ENCODE measurements at regions not wholly inside any gene's neighbourhood (a gene's known extent, or its start where the extent isn't known, plus 50 kb on each side); places are given as distances from the start of the nearest gene placed in this dataset.
"Not testable (repeated sequence)": the region's sequence is repeated elsewhere in the genome, so short reads cannot be mapped to it uniquely, and the experiment has no call there.

- not testable (repeated sequence) for H3K27ac ChIP-seq (ENCODE audit: low read length); H3F3A ChIP-seq (ENCODE audit: insufficient read depth, low read length, poor library complexity, severe bottlenecking); H4K20me1 ChIP-seq (ENCODE audit: insufficient read depth); H3K9ac ChIP-seq (ENCODE audit: low read length); H3K4me3 ChIP-seq (ENCODE audit: low read length); H2AFZ ChIP-seq (ENCODE audit: low read depth, low read length); H3K36me3 ChIP-seq (ENCODE audit: insufficient read depth, low read length); H3K27me3 ChIP-seq (ENCODE audit: insufficient read depth, low read depth, low read length); H3K4me2 ChIP-seq (ENCODE audit: low read length); H3K9me2 ChIP-seq (ENCODE audit: insufficient read depth, low read length); H3K9me3 ChIP-seq (ENCODE audit: low read length); H3K79me2 ChIP-seq (replicated peaks; ENCODE audit: insufficient read depth, low read length)
Observed at GRCh38 chr6:26859067-26859770, 199.7 kb upstream of the ZNF322 start.

- H3K9me2 ChIP-seq (ENCODE audit: insufficient read depth, low read length); H3K9me3 ChIP-seq (ENCODE audit: low read length); H4K20me1 ChIP-seq (ENCODE audit: insufficient read depth); H3K27me3 ChIP-seq (ENCODE audit: insufficient read depth, low read depth, low read length); H3K4me3 ChIP-seq (ENCODE audit: low read length); H3K36me3 ChIP-seq (ENCODE audit: insufficient read depth, low read length); H3K4me2 ChIP-seq (ENCODE audit: low read length); H3K9ac ChIP-seq (ENCODE audit: low read length); H3K79me2 ChIP-seq (replicated peaks; ENCODE audit: insufficient read depth, low read length); H3K27ac ChIP-seq (ENCODE audit: low read length); H2AFZ ChIP-seq (ENCODE audit: low read depth, low read length); H3F3A ChIP-seq (ENCODE audit: insufficient read depth, low read length, poor library complexity, severe bottlenecking): not testable (repeated sequence)
Observed at GRCh38 chr6:26859771-26860163, 200.2 kb upstream of the ZNF322 start.

GRCh38 chr6:26861913-26862312, 202.4 kb upstream of the ZNF322 start:
- H4K20me1 ChIP-seq (ENCODE audit: insufficient read depth); H3K36me3 ChIP-seq (ENCODE audit: insufficient read depth, low read length); H3K9ac ChIP-seq (ENCODE audit: low read length); H3K27me3 ChIP-seq (ENCODE audit: insufficient read depth, low read depth, low read length); H3K4me2 ChIP-seq (ENCODE audit: low read length); H3F3A ChIP-seq (ENCODE audit: insufficient read depth, low read length, poor library complexity, severe bottlenecking); H3K9me3 ChIP-seq (ENCODE audit: low read length); H3K79me2 ChIP-seq (replicated peaks; ENCODE audit: insufficient read depth, low read length); H2AFZ ChIP-seq (ENCODE audit: low read depth, low read length); H3K27ac ChIP-seq (ENCODE audit: low read length); H3K4me3 ChIP-seq (ENCODE audit: low read length); H3K9me2 ChIP-seq (ENCODE audit: insufficient read depth, low read length): not testable (repeated sequence)

- H3K9me3 ChIP-seq (ENCODE audit: low read length); H3K27ac ChIP-seq (ENCODE audit: low read length): not testable (repeated sequence)
Observed at GRCh38 chr6:26863641-26864040, 204.1 kb upstream of the ZNF322 start.

GRCh38 chr6:26898785-26899184, 239.2 kb upstream of the ZNF322 start:
- not testable (repeated sequence) for H2AFZ ChIP-seq (ENCODE audit: low read depth, low read length); H4K20me1 ChIP-seq (ENCODE audit: insufficient read depth)

More at GRCh38 chr6:26863641-26864040, 204.1 kb upstream of the ZNF322 start:
- H3K36me3 ChIP-seq (ENCODE audit: insufficient read depth, low read length); H3K79me2 ChIP-seq (replicated peaks; ENCODE audit: insufficient read depth, low read length); H3K9ac ChIP-seq (ENCODE audit: low read length); H3F3A ChIP-seq (ENCODE audit: insufficient read depth, low read length, poor library complexity, severe bottlenecking); H3K4me3 ChIP-seq (ENCODE audit: low read length); H3K9me2 ChIP-seq (ENCODE audit: insufficient read depth, low read length); H3K27me3 ChIP-seq (ENCODE audit: insufficient read depth, low read depth, low read length); H4K20me1 ChIP-seq (ENCODE audit: insufficient read depth); H2AFZ ChIP-seq (ENCODE audit: low read depth, low read length); H3K4me2 ChIP-seq (ENCODE audit: low read length): not testable (repeated sequence)

GRCh38 chr6:26924206-26924605, 264.7 kb upstream of the ZNF322 start:
- not testable (repeated sequence) for H3K4me3 ChIP-seq (ENCODE audit: low read length); H3K79me2 ChIP-seq (replicated peaks; ENCODE audit: insufficient read depth, low read length); H3K4me2 ChIP-seq (ENCODE audit: low read length)

More at GRCh38 chr6:26898785-26899184, 239.2 kb upstream of the ZNF322 start:
- not testable (repeated sequence) for H3K9me2 ChIP-seq (ENCODE audit: insufficient read depth, low read length); H3K36me3 ChIP-seq (ENCODE audit: insufficient read depth, low read length); H3K9me3 ChIP-seq (ENCODE audit: low read length); H3F3A ChIP-seq (ENCODE audit: insufficient read depth, low read length, poor library complexity, severe bottlenecking); H3K27ac ChIP-seq (ENCODE audit: low read length); H3K4me2 ChIP-seq (ENCODE audit: low read length); H3K4me3 ChIP-seq (ENCODE audit: low read length); H3K79me2 ChIP-seq (replicated peaks; ENCODE audit: insufficient read depth, low read length); H3K27me3 ChIP-seq (ENCODE audit: insufficient read depth, low read depth, low read length); H3K9ac ChIP-seq (ENCODE audit: low read length)

More at GRCh38 chr6:26924206-26924605, 264.7 kb upstream of the ZNF322 start:
- H3K9ac ChIP-seq (ENCODE audit: low read length); H2AFZ ChIP-seq (ENCODE audit: low read depth, low read length); H3K9me2 ChIP-seq (ENCODE audit: insufficient read depth, low read length); H3F3A ChIP-seq (ENCODE audit: insufficient read depth, low read length, poor library complexity, severe bottlenecking); H3K9me3 ChIP-seq (ENCODE audit: low read length); H4K20me1 ChIP-seq (ENCODE audit: insufficient read depth); H3K27ac ChIP-seq (ENCODE audit: low read length); H3K27me3 ChIP-seq (ENCODE audit: insufficient read depth, low read depth, low read length); H3K36me3 ChIP-seq (ENCODE audit: insufficient read depth, low read length): not testable (repeated sequence)
